ENCODE measurements at regions not wholly inside any gene's neighbourhood (a gene's known extent, or its start where the extent isn't known, plus 50 kb on each side); places are given as distances from the start of the nearest gene placed in this dataset.

DNA sequence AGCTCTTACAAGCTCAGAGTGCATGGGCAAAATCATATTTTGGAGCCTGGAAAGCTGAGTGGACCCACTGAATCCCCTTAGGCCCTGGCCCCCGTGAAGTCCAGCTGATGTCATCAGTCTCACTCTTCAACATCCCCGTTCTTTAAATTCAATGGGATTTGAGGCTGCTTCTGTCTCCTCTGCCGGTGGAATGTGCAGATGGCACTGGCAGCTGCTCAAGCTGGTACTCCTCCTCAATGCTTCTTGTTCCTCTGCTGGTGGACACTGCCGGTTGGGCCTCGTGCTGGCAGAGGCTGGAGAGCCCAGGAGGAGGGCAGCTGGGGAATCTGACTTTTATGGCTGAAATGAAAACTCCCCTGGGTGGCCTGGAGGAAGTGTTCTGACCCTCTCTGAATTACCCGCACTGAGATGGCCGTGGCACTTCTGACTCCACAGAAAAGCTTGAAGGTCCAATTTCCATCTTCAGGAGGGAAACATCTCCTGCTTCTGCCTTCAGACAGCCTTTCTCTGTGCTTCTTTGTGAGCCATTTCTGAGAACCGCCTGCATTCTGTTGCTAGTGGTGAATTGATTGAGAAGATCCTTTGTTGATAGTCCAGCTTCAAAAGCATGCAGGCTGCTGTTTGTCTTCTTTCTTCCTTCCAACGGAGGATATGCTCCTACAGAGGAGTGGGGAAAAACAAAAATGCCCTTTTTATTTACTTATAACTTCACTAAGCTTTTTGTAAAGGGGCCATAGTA, 298.9 kb downstream of the TMEM38B start:
- TF ChIP-seq, protein P1, sequence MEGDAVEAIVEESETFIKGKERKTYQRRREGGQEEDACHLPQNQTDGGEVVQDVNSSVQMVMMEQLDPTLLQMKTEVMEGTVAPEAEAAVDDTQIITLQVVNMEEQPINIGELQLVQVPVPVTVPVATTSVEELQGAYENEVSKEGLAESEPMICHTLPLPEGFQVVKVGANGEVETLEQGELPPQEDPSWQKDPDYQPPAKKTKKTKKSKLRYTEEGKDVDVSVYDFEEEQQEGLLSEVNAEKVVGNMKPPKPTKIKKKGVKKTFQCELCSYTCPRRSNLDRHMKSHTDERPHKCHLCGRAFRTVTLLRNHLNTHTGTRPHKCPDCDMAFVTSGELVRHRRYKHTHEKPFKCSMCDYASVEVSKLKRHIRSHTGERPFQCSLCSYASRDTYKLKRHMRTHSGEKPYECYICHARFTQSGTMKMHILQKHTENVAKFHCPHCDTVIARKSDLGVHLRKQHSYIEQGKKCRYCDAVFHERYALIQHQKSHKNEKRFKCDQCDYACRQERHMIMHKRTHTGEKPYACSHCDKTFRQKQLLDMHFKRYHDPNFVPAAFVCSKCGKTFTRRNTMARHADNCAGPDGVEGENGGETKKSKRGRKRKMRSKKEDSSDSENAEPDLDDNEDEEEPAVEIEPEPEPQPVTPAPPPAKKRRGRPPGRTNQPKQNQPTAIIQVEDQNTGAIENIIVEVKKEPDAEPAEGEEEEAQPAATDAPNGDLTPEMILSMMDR (IDR thresholded peaks at IDR 0.05), result no peak
- no peak for TF ChIP-seq ZNF138 (CRISPR knock-in tag; conservative IDR thresholded peaks at IDR 0.05)
- no peak for TF ChIP-seq NFE2L1 (CRISPR knock-in tag; IDR thresholded peaks at IDR 0.05)
- TF ChIP-seq, protein P2, sequence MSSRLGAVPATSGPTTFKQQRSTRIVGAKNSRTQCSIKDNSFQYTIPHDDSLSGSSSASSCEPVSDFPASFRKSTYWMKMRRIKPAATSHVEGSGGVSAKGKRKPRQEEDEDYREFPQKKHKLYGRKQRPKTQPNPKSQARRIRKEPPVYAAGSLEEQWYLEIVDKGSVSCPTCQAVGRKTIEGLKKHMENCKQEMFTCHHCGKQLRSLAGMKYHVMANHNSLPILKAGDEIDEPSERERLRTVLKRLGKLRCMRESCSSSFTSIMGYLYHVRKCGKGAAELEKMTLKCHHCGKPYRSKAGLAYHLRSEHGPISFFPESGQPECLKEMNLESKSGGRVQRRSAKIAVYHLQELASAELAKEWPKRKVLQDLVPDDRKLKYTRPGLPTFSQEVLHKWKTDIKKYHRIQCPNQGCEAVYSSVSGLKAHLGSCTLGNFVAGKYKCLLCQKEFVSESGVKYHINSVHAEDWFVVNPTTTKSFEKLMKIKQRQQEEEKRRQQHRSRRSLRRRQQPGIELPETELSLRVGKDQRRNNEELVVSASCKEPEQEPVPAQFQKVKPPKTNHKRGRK (CRISPR knock-in tag; IDR thresholded peaks at IDR 0.05; ENCODE audit: borderline replicate concordance), result no peak
- TF ChIP-seq ESRRA (CRISPR knock-in tag; IDR thresholded peaks at IDR 0.05; ENCODE audit: borderline replicate concordance), result no peak
- no peak for TF ChIP-seq ZNF232 (CRISPR knock-in tag; IDR thresholded peaks at IDR 0.05)
- no peak for TF ChIP-seq ZNF121 (CRISPR knock-in tag; IDR thresholded peaks at IDR 0.05)
- TF ChIP-seq E2F5 (CRISPR knock-in tag; IDR thresholded peaks at IDR 0.05), result no peak
- TF ChIP-seq, protein P3, sequence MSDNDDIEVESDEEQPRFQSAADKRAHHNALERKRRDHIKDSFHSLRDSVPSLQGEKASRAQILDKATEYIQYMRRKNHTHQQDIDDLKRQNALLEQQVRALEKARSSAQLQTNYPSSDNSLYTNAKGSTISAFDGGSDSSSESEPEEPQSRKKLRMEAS (CRISPR knock-in tag; IDR thresholded peaks at IDR 0.05), result no peak
- TF ChIP-seq CREB1 (CRISPR knock-in tag; IDR thresholded peaks at IDR 0.05), result no peak
- TF ChIP-seq ZNF425 (CRISPR knock-in tag; conservative IDR thresholded peaks at IDR 0.05), result no peak
- TF ChIP-seq, protein P4, sequence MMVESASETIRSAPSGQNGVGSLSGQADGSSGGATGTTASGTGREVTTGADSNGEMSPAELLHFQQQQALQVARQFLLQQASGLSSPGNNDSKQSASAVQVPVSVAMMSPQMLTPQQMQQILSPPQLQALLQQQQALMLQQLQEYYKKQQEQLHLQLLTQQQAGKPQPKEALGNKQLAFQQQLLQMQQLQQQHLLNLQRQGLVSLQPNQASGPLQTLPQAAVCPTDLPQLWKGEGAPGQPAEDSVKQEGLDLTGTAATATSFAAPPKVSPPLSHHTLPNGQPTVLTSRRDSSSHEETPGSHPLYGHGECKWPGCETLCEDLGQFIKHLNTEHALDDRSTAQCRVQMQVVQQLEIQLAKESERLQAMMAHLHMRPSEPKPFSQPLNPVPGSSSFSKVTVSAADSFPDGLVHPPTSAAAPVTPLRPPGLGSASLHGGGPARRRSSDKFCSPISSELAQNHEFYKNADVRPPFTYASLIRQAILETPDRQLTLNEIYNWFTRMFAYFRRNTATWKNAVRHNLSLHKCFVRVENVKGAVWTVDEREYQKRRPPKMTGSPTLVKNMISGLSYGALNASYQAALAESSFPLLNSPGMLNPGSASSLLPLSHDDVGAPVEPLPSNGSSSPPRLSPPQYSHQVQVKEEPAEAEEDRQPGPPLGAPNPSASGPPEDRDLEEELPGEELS (CRISPR knock-in tag; IDR thresholded peaks at IDR 0.05), result no peak
- TF ChIP-seq AFF4 (CRISPR knock-in tag; IDR thresholded peaks at IDR 0.05; ENCODE audit: borderline replicate concordance), result no peak

All from WTC11 (cell line).